Progenitor cell of endocrine pancreas (in vitro differentiated cells): ENCODE measurements at regions not wholly inside any gene's neighbourhood (a gene's known extent, or its start where the extent isn't known, plus 50 kb on each side); places are given as distances from the start of the nearest gene placed in this dataset.

Experiments used
- DNase-seq: peaks from one replicate; pipeline ENCODE4 v3.0.0; 2021; ENCODE audit warnings: low spot score; ENCODE audit not compliant: unreplicated experiment
- H3K27ac Mint-ChIP-seq: 2 replicates; pipeline ENCODE4 v1.8.0; 2021; ENCODE audit warnings: mild to moderate bottlenecking, moderate library complexity, mixed read lengths
- H3K27me3 Mint-ChIP-seq: 2 replicates; pipeline ENCODE4 v1.8.0; 2021; ENCODE audit warnings: mixed read lengths
- H3K36me3 Mint-ChIP-seq: 2 replicates; pipeline ENCODE4 v1.8.0; 2022; ENCODE audit warnings: mixed read lengths; ENCODE audit not compliant: insufficient read depth
- H3K4me1 Mint-ChIP-seq: 2 replicates; pipeline ENCODE4 v1.8.0; 2021; ENCODE audit warnings: low read depth, mixed read lengths
- H3K4me3 Mint-ChIP-seq: 2 replicates; pipeline ENCODE4 v1.8.0; 2021; ENCODE audit warnings: low read depth, mild to moderate bottlenecking, moderate library complexity, mixed read lengths
- H3K9me3 Mint-ChIP-seq: 2 replicates; pipeline ENCODE4 v1.8.0; 2021; ENCODE audit warnings: low read depth, mixed read lengths
- TF ChIP-seq, protein P1 (sequence below): fragments of 200-600 bp; sonication (generic); IDR thresholded peaks from one replicate; pipeline ENCODE4 v1.5.0; 2021; ENCODE audit warnings: antibody characterized with exemption, mild to moderate bottlenecking; ENCODE audit not compliant: unreplicated experiment

DNA sequence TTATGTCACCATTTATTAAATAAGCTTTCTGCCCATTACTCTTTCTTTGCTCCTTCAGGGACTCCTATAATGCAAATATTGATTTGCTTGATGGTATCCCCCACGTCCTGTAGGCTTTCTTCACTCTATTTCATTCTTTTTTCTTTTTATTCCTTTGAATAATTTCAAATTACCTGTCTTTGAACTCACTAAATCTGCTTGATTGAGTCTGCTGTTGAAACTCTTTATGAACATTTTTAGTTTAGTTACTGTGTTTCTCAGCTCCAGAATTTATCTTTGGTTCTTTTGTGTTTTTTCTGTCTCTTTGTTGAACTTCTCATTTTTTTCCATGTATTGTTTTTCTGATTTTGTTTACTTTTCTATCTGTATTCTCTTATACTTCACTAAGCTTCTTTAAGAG is 254.4 kb upstream of the CCL2 start:
- peaks cover 3% of the 10 kb centered on the region for H3K36me3 Mint-ChIP-seq
- no peaks in the 10 kb centered on the region for H3K4me1 Mint-ChIP-seq
- no peak for DNase-seq
- TF ChIP-seq, protein P1, sequence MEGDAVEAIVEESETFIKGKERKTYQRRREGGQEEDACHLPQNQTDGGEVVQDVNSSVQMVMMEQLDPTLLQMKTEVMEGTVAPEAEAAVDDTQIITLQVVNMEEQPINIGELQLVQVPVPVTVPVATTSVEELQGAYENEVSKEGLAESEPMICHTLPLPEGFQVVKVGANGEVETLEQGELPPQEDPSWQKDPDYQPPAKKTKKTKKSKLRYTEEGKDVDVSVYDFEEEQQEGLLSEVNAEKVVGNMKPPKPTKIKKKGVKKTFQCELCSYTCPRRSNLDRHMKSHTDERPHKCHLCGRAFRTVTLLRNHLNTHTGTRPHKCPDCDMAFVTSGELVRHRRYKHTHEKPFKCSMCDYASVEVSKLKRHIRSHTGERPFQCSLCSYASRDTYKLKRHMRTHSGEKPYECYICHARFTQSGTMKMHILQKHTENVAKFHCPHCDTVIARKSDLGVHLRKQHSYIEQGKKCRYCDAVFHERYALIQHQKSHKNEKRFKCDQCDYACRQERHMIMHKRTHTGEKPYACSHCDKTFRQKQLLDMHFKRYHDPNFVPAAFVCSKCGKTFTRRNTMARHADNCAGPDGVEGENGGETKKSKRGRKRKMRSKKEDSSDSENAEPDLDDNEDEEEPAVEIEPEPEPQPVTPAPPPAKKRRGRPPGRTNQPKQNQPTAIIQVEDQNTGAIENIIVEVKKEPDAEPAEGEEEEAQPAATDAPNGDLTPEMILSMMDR = no peak
- peaks cover 12% of the 10 kb centered on the region for H3K9me3 Mint-ChIP-seq
- H3K27me3 Mint-ChIP-seq = peaks cover 2% of the 10 kb centered on the region
- H3K27ac Mint-ChIP-seq = no peak overlapping the region
- H3K4me3 Mint-ChIP-seq = no peak overlapping the region

DNA sequence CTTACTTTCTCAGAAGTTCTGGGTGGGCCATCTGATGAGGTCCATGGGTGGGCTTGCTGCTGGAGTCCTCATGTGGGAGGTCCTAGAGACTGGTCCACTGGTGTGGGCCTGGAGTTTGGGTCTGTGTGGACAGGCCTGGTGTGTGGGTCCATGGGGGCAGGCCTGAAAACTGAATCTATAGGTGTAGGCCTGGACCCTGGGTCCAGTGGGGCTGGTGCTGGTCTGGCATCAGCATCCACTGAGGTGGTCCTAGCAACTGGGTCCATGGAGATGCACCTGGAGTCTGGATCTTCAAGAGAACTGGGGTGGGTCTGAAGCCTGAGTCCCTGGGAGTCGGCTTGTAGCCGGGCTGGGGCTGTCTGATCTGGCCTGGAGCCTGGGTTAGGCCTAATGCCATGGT is 253.8 kb upstream of the CCL2 start:
- no peak for DNase-seq
- Mint-ChIP-seq H3K27ac (no peak overlapping the region), H3K27me3 (peaks cover 5% of the 10 kb centered on the region), H3K4me3 (no peak overlapping the region), H3K4me1 (no peaks in the 10 kb centered on the region), H3K9me3 (peaks cover 9% of the 10 kb centered on the region), H3K36me3 (peaks cover 3% of the 10 kb centered on the region)
- TF ChIP-seq, protein P1 = no peak

DNA sequence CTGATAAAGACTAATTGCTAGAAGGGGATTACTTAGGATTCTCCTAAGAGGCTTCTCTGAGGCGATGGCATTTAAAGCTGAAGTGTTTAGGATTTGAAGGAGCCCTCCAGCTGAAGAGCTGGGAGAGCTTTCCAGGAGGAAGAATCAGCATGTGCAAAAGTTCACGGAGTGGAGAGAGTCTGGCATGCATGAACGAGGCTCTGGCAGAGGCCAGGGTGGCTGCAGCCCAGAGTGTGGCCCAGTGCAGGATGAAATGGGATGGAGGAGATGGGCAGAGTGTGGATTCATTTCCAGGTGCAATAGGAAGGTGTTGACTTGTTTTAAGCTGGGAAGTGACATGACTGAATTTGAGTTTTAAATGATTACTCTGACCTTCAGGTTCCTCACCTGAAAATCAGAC is 249.0 kb upstream of the CCL2 start:
- TF ChIP-seq, protein P1 = no peak
- Mint-ChIP-seq H3K36me3 (no peaks in the 10 kb centered on the region), H3K9me3 (no peaks in the 10 kb centered on the region), H3K4me1 (no peaks in the 10 kb centered on the region), H3K4me3 (no peak overlapping the region), H3K27me3 (peaks cover 5% of the 10 kb centered on the region), H3K27ac (no peak overlapping the region)
- no peak for DNase-seq

DNA sequence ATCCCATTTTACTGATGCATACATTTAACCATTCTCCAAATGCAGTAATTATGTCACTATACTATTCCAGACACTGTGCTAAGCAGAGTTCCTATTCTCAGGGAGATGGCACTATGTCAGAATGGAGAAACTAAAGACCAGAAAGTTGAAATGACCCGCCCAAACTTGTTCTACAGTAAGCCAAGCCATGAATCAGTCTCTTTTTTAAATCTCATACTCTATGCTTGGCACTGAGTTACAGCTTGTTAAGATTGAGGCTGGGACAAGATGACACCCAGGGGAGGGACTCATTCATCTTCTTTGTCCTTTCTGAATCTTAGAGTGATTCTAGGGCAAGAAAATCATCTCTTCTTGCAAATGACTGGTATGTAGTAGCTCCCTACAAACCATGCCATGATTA is 247.0 kb upstream of the CCL2 start:
- H3K36me3 Mint-ChIP-seq = no peaks in the 10 kb centered on the region
- no peaks in the 10 kb centered on the region for H3K9me3 Mint-ChIP-seq
- no peak for DNase-seq
- H3K27ac Mint-ChIP-seq = no peak overlapping the region
- TF ChIP-seq, protein P1 = no peak
- no peak overlapping the region for H3K4me3 Mint-ChIP-seq
- H3K4me1 Mint-ChIP-seq = no peaks in the 10 kb centered on the region
- H3K27me3 Mint-ChIP-seq = peaks cover 5% of the 10 kb centered on the region

DNA sequence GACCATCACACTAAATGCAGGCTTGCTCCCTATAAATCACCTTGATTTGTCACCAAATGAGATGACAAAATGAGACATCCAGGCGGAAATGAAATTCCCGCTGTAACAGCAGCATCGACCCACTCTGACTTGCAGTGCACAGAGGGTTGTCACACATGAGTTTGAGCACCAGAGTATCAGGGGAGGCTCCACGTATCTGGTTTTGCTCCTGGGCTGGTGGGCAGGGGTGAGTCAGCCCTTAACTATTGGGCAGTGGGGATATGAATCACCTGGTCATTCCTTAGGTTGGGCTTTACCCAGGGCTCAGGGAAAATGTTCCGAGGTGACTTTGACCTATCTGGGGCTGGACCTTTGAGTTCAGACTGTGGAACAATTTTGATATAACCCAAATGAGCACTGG is 245.2 kb upstream of the CCL2 start:
- no peaks in the 10 kb centered on the region for H3K9me3 Mint-ChIP-seq
- no peak for DNase-seq
- no peaks in the 10 kb centered on the region for H3K4me1 Mint-ChIP-seq
- no peak overlapping the region for H3K4me3 Mint-ChIP-seq
- H3K27me3 Mint-ChIP-seq = peaks cover 5% of the 10 kb centered on the region
- no peaks in the 10 kb centered on the region for H3K36me3 Mint-ChIP-seq
- TF ChIP-seq, protein P1 = no peak
- no peak overlapping the region for H3K27ac Mint-ChIP-seq
